ENCODE measurements at regions not wholly inside any gene's neighbourhood (a gene's known extent, or its start where the extent isn't known, plus 50 kb on each side); places are given as distances from the start of the nearest gene placed in this dataset.

DNA sequence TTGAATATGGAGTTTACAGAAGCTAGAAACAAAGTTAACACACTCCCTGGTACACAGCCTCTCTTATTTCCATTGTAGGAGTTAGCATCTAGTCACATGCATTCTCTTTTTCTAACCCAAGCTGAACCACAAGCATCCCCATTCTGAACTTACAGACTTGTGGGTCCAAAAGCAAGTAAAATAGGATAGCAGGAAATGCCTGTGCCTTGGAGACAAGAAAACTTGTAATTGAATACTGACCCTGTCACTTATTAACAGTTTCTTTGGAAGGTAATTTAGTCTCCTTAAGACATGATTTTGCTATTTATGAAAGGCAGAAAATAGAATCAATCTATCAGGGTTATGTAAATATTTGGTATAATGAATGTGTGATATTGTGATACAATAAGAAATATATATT is 353.6 kb downstream of the TLE4 start:
- TF ChIP-seq POLR2AphosphoS5 (IDR thresholded peaks at IDR 0.05; ENCODE audit: low read depth, low read length), result no peak
- TF ChIP-seq SIN3A (IDR thresholded peaks at IDR 0.05; ENCODE audit: borderline replicate concordance, insufficient read depth, low read length), result no peak
- TF ChIP-seq, protein P1, sequence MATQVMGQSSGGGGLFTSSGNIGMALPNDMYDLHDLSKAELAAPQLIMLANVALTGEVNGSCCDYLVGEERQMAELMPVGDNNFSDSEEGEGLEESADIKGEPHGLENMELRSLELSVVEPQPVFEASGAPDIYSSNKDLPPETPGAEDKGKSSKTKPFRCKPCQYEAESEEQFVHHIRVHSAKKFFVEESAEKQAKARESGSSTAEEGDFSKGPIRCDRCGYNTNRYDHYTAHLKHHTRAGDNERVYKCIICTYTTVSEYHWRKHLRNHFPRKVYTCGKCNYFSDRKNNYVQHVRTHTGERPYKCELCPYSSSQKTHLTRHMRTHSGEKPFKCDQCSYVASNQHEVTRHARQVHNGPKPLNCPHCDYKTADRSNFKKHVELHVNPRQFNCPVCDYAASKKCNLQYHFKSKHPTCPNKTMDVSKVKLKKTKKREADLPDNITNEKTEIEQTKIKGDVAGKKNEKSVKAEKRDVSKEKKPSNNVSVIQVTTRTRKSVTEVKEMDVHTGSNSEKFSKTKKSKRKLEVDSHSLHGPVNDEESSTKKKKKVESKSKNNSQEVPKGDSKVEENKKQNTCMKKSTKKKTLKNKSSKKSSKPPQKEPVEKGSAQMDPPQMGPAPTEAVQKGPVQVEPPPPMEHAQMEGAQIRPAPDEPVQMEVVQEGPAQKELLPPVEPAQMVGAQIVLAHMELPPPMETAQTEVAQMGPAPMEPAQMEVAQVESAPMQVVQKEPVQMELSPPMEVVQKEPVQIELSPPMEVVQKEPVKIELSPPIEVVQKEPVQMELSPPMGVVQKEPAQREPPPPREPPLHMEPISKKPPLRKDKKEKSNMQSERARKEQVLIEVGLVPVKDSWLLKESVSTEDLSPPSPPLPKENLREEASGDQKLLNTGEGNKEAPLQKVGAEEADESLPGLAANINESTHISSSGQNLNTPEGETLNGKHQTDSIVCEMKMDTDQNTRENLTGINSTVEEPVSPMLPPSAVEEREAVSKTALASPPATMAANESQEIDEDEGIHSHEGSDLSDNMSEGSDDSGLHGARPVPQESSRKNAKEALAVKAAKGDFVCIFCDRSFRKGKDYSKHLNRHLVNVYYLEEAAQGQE (IDR thresholded peaks at IDR 0.05; ENCODE audit: insufficient read depth in 1 of 2, low read depth in 2 of 2, low read length in 2 of 2), result no peak
- TF ChIP-seq FOXP2 (optimal IDR thresholded peaks at IDR 0.05; ENCODE audit: borderline replicate concordance, extremely low read depth, extremely low read length, insufficient read depth), result no peak
- no peak for TF ChIP-seq TAF1 (IDR thresholded peaks at IDR 0.05; ENCODE audit: borderline replicate concordance, insufficient read depth, low read length)

- no peak for TF ChIP-seq SIN3A (IDR thresholded peaks at IDR 0.05; ENCODE audit: borderline replicate concordance, insufficient read depth, low read length)
- TF ChIP-seq POLR2AphosphoS5 (IDR thresholded peaks at IDR 0.05; ENCODE audit: low read depth, low read length), result no peak
- TF ChIP-seq FOXP2 (optimal IDR thresholded peaks at IDR 0.05; ENCODE audit: borderline replicate concordance, extremely low read depth, extremely low read length, insufficient read depth), result no peak
- TF ChIP-seq TAF1 (IDR thresholded peaks at IDR 0.05; ENCODE audit: borderline replicate concordance, insufficient read depth, low read length), result no peak
- TF ChIP-seq, protein P1 (IDR thresholded peaks at IDR 0.05; ENCODE audit: insufficient read depth in 1 of 2, low read depth in 2 of 2, low read length in 2 of 2), result no peak
These were observed 353.1 kb downstream of the TLE4 start for GRCh38 chr9:79924836-79925235.

- TF ChIP-seq TAF1 (IDR thresholded peaks at IDR 0.05; ENCODE audit: borderline replicate concordance, insufficient read depth, low read length), result no peak
- no peak for TF ChIP-seq SIN3A (IDR thresholded peaks at IDR 0.05; ENCODE audit: borderline replicate concordance, insufficient read depth, low read length)
- no peak for TF ChIP-seq POLR2AphosphoS5 (IDR thresholded peaks at IDR 0.05; ENCODE audit: low read depth, low read length)
- TF ChIP-seq, protein P1 (IDR thresholded peaks at IDR 0.05; ENCODE audit: insufficient read depth in 1 of 2, low read depth in 2 of 2, low read length in 2 of 2), result no peak
- TF ChIP-seq FOXP2 (optimal IDR thresholded peaks at IDR 0.05; ENCODE audit: borderline replicate concordance, extremely low read depth, extremely low read length, insufficient read depth), result no peak
These were observed 345.7 kb downstream of the TLE4 start for GRCh38 chr9:79917421-79917820.

DNA sequence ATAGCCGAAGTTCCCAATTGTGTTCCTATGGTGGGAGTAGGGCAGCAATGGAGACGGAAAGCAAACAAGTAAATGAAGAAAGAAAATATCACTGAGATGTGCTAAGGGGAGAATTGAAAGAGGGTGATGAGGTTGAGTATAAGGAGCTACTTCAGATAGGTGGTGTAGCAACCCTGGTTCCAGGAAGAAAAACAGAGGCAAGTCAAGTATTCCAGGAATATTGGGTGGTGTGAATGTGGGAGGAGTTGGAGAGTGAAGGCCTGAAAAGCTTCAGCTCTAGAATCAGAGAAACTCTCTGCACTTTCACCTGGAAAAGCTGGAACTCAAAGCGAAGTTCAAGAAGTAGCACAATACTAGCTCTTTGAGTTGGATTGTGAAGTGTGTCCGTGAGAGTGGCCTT is 342.1 kb downstream of the TLE4 start:
- no peak for TF ChIP-seq SIN3A (IDR thresholded peaks at IDR 0.05; ENCODE audit: borderline replicate concordance, insufficient read depth, low read length)
- no peak for TF ChIP-seq TAF1 (IDR thresholded peaks at IDR 0.05; ENCODE audit: borderline replicate concordance, insufficient read depth, low read length)
- TF ChIP-seq FOXP2 (optimal IDR thresholded peaks at IDR 0.05; ENCODE audit: borderline replicate concordance, extremely low read depth, extremely low read length, insufficient read depth), result no peak
- TF ChIP-seq POLR2AphosphoS5 (IDR thresholded peaks at IDR 0.05; ENCODE audit: low read depth, low read length), result no peak
- TF ChIP-seq, protein P1 (IDR thresholded peaks at IDR 0.05; ENCODE audit: insufficient read depth in 1 of 2, low read depth in 2 of 2, low read length in 2 of 2), result no peak
